H1 (cell line): ENCODE measurements at regions not wholly inside any gene's neighbourhood (a gene's known extent, or its start where the extent isn't known, plus 50 kb on each side); places are given as distances from the start of the nearest gene placed in this dataset.

Experiments used
- EZH2 ChIP-seq: fragments of 200-600 bp; sonication (generic); IDR thresholded peaks from 2 replicates; pipeline ENCODE4 v1.7.1; 2012; ENCODE audit warnings: low read depth, mild to moderate bottlenecking, moderate library complexity, low read length, inconsistent platforms; ENCODE audit not compliant: severe bottlenecking
- NANOG ChIP-seq: IDR thresholded peaks from 2 replicates; pipeline ENCODE4 v1.6.1; 2011; ENCODE audit warnings: low read length, low read depth, mild to moderate bottlenecking, inconsistent platforms; ENCODE audit not compliant: insufficient read depth, poor library complexity, severe bottlenecking
- POU5F1 ChIP-seq: IDR thresholded peaks from 2 replicates; pipeline ENCODE4 v1.6.1; 2011; ENCODE audit warnings: low read depth, mild to moderate bottlenecking, low read length, moderate library complexity
- RNF2 ChIP-seq: fragments of 200-900, 300-1000 bp; sonication (generic); IDR thresholded peaks from 2 replicates; pipeline ENCODE4 v1.7.1; 2016; ENCODE audit warnings: borderline replicate concordance, low read depth, mild to moderate bottlenecking, antibody characterized with exemption, low read length; ENCODE audit not compliant: poor library complexity, severe bottlenecking; ENCODE audit errors: missing control alignments
- SRF ChIP-seq: IDR thresholded peaks from 2 replicates; pipeline ENCODE4 v1.6.1; 2011; ENCODE audit warnings: mild to moderate bottlenecking, low read depth, low read length, moderate library complexity
- TF ChIP-seq, protein P1 (sequence below): fragments of 300-600 bp; sonication (generic); IDR thresholded peaks from 2 replicates; pipeline ENCODE4 v1.7.1; 2012; ENCODE audit warnings: low read length, moderate library complexity, mild to moderate bottlenecking, inconsistent platforms; ENCODE audit not compliant: insufficient replicate concordance

DNA sequence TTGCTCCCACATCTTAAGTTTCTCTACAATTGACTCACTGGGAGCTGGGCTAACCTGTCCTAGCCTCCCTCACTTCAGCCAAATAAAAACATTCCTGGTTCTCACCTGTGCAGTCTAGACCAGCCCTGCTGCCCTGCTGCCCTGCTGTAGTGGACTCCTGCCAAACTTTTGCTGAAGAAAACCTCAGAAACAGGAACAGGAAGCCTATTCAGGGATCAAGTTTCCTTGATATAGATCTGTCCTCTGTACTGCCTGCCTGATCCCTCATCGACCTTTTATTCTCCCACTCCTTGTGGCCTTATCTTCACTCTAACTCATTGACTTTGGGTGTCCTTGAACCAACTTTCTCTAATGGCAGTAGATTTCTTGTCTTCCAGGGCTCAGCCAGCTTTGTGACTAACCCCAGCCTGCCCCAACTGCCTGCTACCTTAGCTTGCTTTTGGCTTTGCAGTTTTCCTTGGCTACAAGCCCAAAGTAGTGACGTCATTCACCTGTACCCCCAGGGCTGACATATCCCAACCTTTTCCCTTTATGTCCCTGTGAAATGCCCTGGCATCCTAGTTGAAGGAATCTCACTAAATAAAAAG, 234.8 kb downstream of the DUSP6 start (continued):
- TF ChIP-seq, protein P1, sequence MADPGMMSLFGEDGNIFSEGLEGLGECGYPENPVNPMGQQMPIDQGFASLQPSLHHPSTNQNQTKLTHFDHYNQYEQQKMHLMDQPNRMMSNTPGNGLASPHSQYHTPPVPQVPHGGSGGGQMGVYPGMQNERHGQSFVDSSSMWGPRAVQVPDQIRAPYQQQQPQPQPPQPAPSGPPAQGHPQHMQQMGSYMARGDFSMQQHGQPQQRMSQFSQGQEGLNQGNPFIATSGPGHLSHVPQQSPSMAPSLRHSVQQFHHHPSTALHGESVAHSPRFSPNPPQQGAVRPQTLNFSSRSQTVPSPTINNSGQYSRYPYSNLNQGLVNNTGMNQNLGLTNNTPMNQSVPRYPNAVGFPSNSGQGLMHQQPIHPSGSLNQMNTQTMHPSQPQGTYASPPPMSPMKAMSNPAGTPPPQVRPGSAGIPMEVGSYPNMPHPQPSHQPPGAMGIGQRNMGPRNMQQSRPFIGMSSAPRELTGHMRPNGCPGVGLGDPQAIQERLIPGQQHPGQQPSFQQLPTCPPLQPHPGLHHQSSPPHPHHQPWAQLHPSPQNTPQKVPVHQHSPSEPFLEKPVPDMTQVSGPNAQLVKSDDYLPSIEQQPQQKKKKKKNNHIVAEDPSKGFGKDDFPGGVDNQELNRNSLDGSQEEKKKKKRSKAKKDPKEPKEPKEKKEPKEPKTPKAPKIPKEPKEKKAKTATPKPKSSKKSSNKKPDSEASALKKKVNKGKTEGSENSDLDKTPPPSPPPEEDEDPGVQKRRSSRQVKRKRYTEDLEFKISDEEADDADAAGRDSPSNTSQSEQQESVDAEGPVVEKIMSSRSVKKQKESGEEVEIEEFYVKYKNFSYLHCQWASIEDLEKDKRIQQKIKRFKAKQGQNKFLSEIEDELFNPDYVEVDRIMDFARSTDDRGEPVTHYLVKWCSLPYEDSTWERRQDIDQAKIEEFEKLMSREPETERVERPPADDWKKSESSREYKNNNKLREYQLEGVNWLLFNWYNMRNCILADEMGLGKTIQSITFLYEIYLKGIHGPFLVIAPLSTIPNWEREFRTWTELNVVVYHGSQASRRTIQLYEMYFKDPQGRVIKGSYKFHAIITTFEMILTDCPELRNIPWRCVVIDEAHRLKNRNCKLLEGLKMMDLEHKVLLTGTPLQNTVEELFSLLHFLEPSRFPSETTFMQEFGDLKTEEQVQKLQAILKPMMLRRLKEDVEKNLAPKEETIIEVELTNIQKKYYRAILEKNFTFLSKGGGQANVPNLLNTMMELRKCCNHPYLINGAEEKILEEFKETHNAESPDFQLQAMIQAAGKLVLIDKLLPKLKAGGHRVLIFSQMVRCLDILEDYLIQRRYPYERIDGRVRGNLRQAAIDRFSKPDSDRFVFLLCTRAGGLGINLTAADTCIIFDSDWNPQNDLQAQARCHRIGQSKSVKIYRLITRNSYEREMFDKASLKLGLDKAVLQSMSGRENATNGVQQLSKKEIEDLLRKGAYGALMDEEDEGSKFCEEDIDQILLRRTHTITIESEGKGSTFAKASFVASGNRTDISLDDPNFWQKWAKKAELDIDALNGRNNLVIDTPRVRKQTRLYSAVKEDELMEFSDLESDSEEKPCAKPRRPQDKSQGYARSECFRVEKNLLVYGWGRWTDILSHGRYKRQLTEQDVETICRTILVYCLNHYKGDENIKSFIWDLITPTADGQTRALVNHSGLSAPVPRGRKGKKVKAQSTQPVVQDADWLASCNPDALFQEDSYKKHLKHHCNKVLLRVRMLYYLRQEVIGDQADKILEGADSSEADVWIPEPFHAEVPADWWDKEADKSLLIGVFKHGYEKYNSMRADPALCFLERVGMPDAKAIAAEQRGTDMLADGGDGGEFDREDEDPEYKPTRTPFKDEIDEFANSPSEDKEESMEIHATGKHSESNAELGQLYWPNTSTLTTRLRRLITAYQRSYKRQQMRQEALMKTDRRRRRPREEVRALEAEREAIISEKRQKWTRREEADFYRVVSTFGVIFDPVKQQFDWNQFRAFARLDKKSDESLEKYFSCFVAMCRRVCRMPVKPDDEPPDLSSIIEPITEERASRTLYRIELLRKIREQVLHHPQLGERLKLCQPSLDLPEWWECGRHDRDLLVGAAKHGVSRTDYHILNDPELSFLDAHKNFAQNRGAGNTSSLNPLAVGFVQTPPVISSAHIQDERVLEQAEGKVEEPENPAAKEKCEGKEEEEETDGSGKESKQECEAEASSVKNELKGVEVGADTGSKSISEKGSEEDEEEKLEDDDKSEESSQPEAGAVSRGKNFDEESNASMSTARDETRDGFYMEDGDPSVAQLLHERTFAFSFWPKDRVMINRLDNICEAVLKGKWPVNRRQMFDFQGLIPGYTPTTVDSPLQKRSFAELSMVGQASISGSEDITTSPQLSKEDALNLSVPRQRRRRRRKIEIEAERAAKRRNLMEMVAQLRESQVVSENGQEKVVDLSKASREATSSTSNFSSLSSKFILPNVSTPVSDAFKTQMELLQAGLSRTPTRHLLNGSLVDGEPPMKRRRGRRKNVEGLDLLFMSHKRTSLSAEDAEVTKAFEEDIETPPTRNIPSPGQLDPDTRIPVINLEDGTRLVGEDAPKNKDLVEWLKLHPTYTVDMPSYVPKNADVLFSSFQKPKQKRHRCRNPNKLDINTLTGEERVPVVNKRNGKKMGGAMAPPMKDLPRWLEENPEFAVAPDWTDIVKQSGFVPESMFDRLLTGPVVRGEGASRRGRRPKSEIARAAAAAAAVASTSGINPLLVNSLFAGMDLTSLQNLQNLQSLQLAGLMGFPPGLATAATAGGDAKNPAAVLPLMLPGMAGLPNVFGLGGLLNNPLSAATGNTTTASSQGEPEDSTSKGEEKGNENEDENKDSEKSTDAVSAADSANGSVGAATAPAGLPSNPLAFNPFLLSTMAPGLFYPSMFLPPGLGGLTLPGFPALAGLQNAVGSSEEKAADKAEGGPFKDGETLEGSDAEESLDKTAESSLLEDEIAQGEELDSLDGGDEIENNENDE, result no peak
- TF ChIP-seq NANOG (no peak), RNF2 (no peak), SRF (no peak), POU5F1 (no peak), EZH2 (no peak)
- TF ChIP-seq, all 59 proteins: peak for 0
